HCT116 (cell line): ENCODE measurements at regions not wholly inside any gene's neighbourhood (a gene's known extent, or its start where the extent isn't known, plus 50 kb on each side); places are given as distances from the start of the nearest gene placed in this dataset.

Experiments
- ATAC-seq: fragments of 200-7000 bp; cut with Tn5 transposase; 2 replicates; pipeline ENCODE4 v1.9.1; 2020; ENCODE audit warnings: mild to moderate bottlenecking, moderate library complexity
- BruUV-seq: library from RNA; stranded (reverse); fragments of 400-500 nt; replicated peaks from 2 replicates; lab custom pipeline; 2021; lab: Mats Ljungman, UMichigan
- CTCF ChIA-PET: fragments of 300-600 bp; sonication (Branson Sonifier 250); formaldehyde crosslinking; loops from one replicate; lab custom pipeline; 2021; ENCODE audit warnings: antibody characterized with exemption; lab: Charles Lee
- POLR2A ChIA-PET: fragments of 300-600, 350-600 bp; sonication (Branson Sonifier 250); formaldehyde crosslinking; loops from one replicate; lab custom pipeline; 2021; ENCODE audit warnings: antibody characterized with exemption; lab: Charles Lee
- RAD21 ChIA-PET, 2 experiments: fragments of 300-600 bp; sonication (Branson Sonifier 250); formaldehyde crosslinking; loops; one replicate each; lab custom pipeline; 2023; ENCODE audit warnings: low total read pairs in 2 of 2; ENCODE audit not compliant: uncharacterized antibody in 2 of 2, unreplicated experiment in 2 of 2, low non-redundant PET in 1 of 2; lab: Charles Lee
- DNase-seq: peaks from one replicate; pipeline ENCODE4 v3.0.0-alpha.2; 2010; ENCODE audit warnings: low read depth, low spot score
- H2AFZ ChIP-seq: fragments of 200-600 bp; shearing (Covaris generic), sonication (generic); 2 replicates; pipeline ENCODE4 v1.6.1; 2017; ENCODE audit warnings: low read depth, mixed run types, mixed read lengths, antibody characterized with exemption, low read length; ENCODE audit not compliant: poor library complexity, severe bottlenecking
- H3K27ac ChIP-seq: 2 replicates; pipeline ENCODE4 v1.5.1; 2012; ENCODE audit warnings: low read depth, low read length
- H3K27me3 ChIP-seq: fragments of 200-600 bp; sonication (generic); 2 replicates; pipeline ENCODE4 v1.6.1; 2016; ENCODE audit warnings: mixed run types, low read length, mixed read lengths; ENCODE audit not compliant: insufficient read depth
- H3K36me3 ChIP-seq, 2 experiments: fragments of 200-500 bp in 1 of 2; fragments of 200-600 bp in 1 of 2; sonication (Bioruptor generic) in 1 of 2; sonication (generic) in 1 of 2; 2 replicates each; pipeline versions ENCODE4 v1.5.1 to v1.6.1; 2014 to 2016; ENCODE audit warnings: low read length in 2 of 2, inconsistent platforms in 1 of 2, mixed read lengths in 1 of 2, mixed run types in 1 of 2; ENCODE audit not compliant: insufficient read depth in 2 of 2, control insufficient read depth in 1 of 2
- H3K4me1 ChIP-seq, 2 experiments: fragments of 200-600 bp in 1 of 2; sonication (generic) in 1 of 2; 2 replicates each; pipeline versions ENCODE4 v1.5.1 to v1.6.1; 2012 to 2017; ENCODE audit warnings: low read length in 2 of 2, inconsistent platforms in 1 of 2, mild to moderate bottlenecking in 1 of 2, mixed read lengths in 1 of 2, mixed run types in 1 of 2, moderate library complexity in 1 of 2; ENCODE audit not compliant: insufficient read depth in 2 of 2, control insufficient read depth in 1 of 2
- H3K4me2 ChIP-seq: fragments of 200-600 bp; sonication (generic); 2 replicates; pipeline ENCODE4 v1.6.1; 2017; ENCODE audit warnings: mixed run types, low read length, mixed read lengths
- H3K4me3 ChIP-seq, 2 experiments: fragments of 200-600 bp in 1 of 2; sonication (generic) in 1 of 2; replicated peaks in 1 of 2; 2 replicates each; pipeline ENCODE4 v1.5.1; 2011 to 2016; ENCODE audit warnings: low read length in 2 of 2, control low read depth in 1 of 2, low read depth in 1 of 2, mild to moderate bottlenecking in 1 of 2, mixed read lengths in 1 of 2, mixed run types in 1 of 2
- H3K79me2 ChIP-seq: fragments of 200-600 bp; sonication (generic); 2 replicates; pipeline ENCODE4 v1.6.1; 2017; ENCODE audit warnings: mild to moderate bottlenecking, mixed run types, low read length, moderate library complexity, mixed read lengths; ENCODE audit not compliant: insufficient read depth
- H3K9ac ChIP-seq: fragments of 200-600 bp; sonication (generic); 2 replicates; pipeline ENCODE4 v1.6.1; 2016; ENCODE audit warnings: low read length, mixed read lengths
- H3K9me2 ChIP-seq: fragments of 200-600 bp; sonication (generic), shearing (Covaris generic); 2 replicates; pipeline ENCODE4 v1.6.1; 2017; ENCODE audit warnings: mixed run types, mild to moderate bottlenecking, moderate library complexity; ENCODE audit not compliant: insufficient read depth
- H3K9me3 ChIP-seq, 2 experiments: fragments of 200-500 bp in 1 of 2; fragments of 200-600 bp in 1 of 2; sonication (Bioruptor generic) in 1 of 2; sonication (generic) in 1 of 2; 2 replicates each; pipeline ENCODE4 v1.6.1; 2014 to 2017; ENCODE audit warnings: low read length in 2 of 2, mixed read lengths in 2 of 2, inconsistent platforms in 1 of 2, low read depth in 1 of 2, mild to moderate bottlenecking in 1 of 2, mixed run types in 1 of 2, moderate library complexity in 1 of 2; ENCODE audit not compliant: control insufficient read depth in 1 of 2, insufficient read depth in 1 of 2
- H4K20me1 ChIP-seq: fragments of 200-600 bp; sonication (generic), shearing (Covaris generic); 2 replicates; pipeline ENCODE4 v1.6.1; 2017; ENCODE audit warnings: mixed run types, mild to moderate bottlenecking, moderate library complexity; ENCODE audit not compliant: insufficient read depth
- ELF1 ChIP-seq: IDR thresholded peaks from 2 replicates; pipeline ENCODE4 v1.6.1; 2012; ENCODE audit warnings: low read depth, borderline replicate concordance
- EZH2 ChIP-seq: fragments of 200-600 bp; sonication (generic); IDR thresholded peaks from 2 replicates; pipeline ENCODE4 v1.6.1; 2017; ENCODE audit warnings: antibody characterized with exemption, mixed run types
- JUND ChIP-seq: IDR thresholded peaks from 2 replicates; pipeline ENCODE4 v1.6.1; 2012
- POLR2A ChIP-seq: IDR thresholded peaks from 2 replicates; pipeline ENCODE4 v1.7.0; 2011; ENCODE audit warnings: borderline replicate concordance; ENCODE audit not compliant: insufficient read depth, insufficient read length; ENCODE audit errors: extremely low read depth
- TCF7L2 ChIP-seq: IDR thresholded peaks from 2 replicates; pipeline ENCODE4 v1.7.0; 2011; ENCODE audit warnings: borderline replicate concordance, inconsistent platforms; ENCODE audit not compliant: insufficient read depth, insufficient read length; ENCODE audit errors: extremely low read depth
- YY1 ChIP-seq: IDR thresholded peaks from 2 replicates; pipeline ENCODE4 v1.6.1; 2011; ENCODE audit warnings: low read length, low read depth, moderate library complexity, mild to moderate bottlenecking; ENCODE audit not compliant: insufficient replicate concordance; ENCODE audit errors: extremely low read depth
- ZNF274 ChIP-seq: fragments of 200-500 bp; sonication (Bioruptor generic); IDR thresholded peaks from 2 replicates; pipeline ENCODE4 v1.6.1; 2014; ENCODE audit warnings: mild to moderate bottlenecking, low read depth, low read length, inconsistent platforms
- intact Hi-C: fragments of 100-400 bp; cut with micrococcal nuclease; formaldehyde crosslinking; loops from 2 replicates; pipeline ENCODE4 v1.10.0; 2022
- TF ChIP-seq, protein P1 (sequence below): IDR thresholded peaks from 2 replicates; pipeline ENCODE4 v1.6.1; 2012

GRCh38 chr4:3856604-3857204, 90.5 kb downstream of the ADRA2C start:
- intact Hi-C loops, result no loop called here
- ATAC-seq, result no peak
- CTCF ChIA-PET, result interaction anchor here (1.0 kb wide), 1 partner anchor 24 kb away, joined by 3 read pairs; no protein-coding TSS in a partner anchor

GRCh38 chr4:3857269-3857926, 91.2 kb downstream of the ADRA2C start:
- peaks cover 52% of the 10 kb centered on the region for H3K27me3 ChIP-seq
- H2AFZ ChIP-seq, result no peak overlapping the region
- H3K9me3 ChIP-seq, result no peaks in the 10 kb centered on the region
- no peaks in the 10 kb centered on the region for H3K9me2 ChIP-seq
- H4K20me1 ChIP-seq, result no peaks in the 10 kb centered on the region
- no peak overlapping the region for H3K9ac ChIP-seq
- H3K4me1 ChIP-seq, result peaks cover 3 to 5% of the 10 kb centered on the region in 2 experiments; a peak in 2 of 4 replicates
- H3K4me2 ChIP-seq, result no peak overlapping the region
- no peaks in the 10 kb centered on the region for H3K36me3 ChIP-seq
- POLR2A ChIA-PET, result no interaction called here
- RAD21 ChIA-PET, result no interaction called here
- no peak overlapping the region for H3K27ac ChIP-seq
- BruUV-seq, result no TSS peak
- no peaks in the 10 kb centered on the region for H3K79me2 ChIP-seq
- intact Hi-C loops, result no loop called here
- no peak for TF ChIP-seq ELF1
- no peak for TF ChIP-seq ZNF274
- TF ChIP-seq POLR2A, result no peak
- no peak for TF ChIP-seq TCF7L2
- no peak for TF ChIP-seq YY1
- TF ChIP-seq, protein P1, sequence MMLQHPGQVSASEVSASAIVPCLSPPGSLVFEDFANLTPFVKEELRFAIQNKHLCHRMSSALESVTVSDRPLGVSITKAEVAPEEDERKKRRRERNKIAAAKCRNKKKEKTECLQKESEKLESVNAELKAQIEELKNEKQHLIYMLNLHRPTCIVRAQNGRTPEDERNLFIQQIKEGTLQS, result no peak
- CTCF ChIA-PET, result interaction anchor here (1.0 kb wide), 1 partner anchor 23 kb away, joined by 3 read pairs; no protein-coding TSS in a partner anchor
- DNase-seq, result no peak
- ATAC-seq, result no peak
- no peak overlapping the region for H3K4me3 ChIP-seq

More at GRCh38 chr4:3856604-3857204, 90.5 kb downstream of the ADRA2C start:
- Histone ChIP-seq H3K9me2 (no peaks in the 10 kb centered on the region), H3K4me3 (no peak overlapping the region), H3K36me3 (no peaks in the 10 kb centered on the region)
- no TSS peak for BruUV-seq
- TF ChIP-seq JUND, result no peak
- TF ChIP-seq EZH2, result no peak
- TF ChIP-seq, all 23 proteins: peak for 0
- Histone ChIP-seq H3K27me3 (peaks cover 52% of the 10 kb centered on the region), H3K27ac (no peak overlapping the region), H2AFZ (no peak overlapping the region), H3K79me2 (no peaks in the 10 kb centered on the region), H3K4me1 (peaks cover 0 to 3% of the 10 kb centered on the region in 2 experiments; a peak in 1 of 4 replicates), H3K9ac (no peak overlapping the region), H4K20me1 (no peaks in the 10 kb centered on the region), H3K9me3 (no peaks in the 10 kb centered on the region), H3K4me2 (no peak overlapping the region)
- ChIA-PET RAD21 (no interaction called here), POLR2A (no interaction called here)
- DNase-seq, result no peak
